ENCODE measurements at regions not wholly inside any gene's neighbourhood (a gene's known extent, or its start where the extent isn't known, plus 50 kb on each side); places are given as distances from the start of the nearest gene placed in this dataset.

DNA sequence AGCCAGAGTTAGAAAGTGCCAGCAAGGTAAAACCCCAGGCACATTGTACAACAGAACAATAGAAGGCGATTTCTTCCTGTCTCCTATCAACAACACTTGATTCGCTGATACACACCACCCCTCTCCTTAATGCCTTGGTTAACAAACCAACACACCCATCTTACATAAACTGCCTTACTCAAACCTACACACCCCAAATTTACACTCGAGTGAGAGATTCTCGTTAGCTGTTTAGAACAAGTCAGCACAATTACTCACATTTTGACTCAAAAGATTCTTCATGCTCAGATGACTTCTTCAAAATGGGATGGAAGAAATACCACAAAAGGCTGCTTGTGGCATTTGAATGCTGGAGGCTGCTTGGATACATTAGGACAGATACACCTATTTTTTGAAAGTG is 80.0 kb upstream of the FOXQ1 start:
- no peak for TF ChIP-seq CTCF (IDR thresholded peaks at IDR 0.05; ENCODE audit: extremely low read depth, missing control alignments)

GRCh38 chr6:1230689-1231605 is 81.0 kb upstream of the FOXQ1 start:
- TF ChIP-seq CTCF (IDR thresholded peaks at IDR 0.05; ENCODE audit: extremely low read depth, missing control alignments) = no peak
- DNase-seq (ENCODE audit: low spot score) = no peak

More for the DNA sequence above, 80.0 kb upstream of the FOXQ1 start:
- no peak for DNase-seq (ENCODE audit: low spot score)

GRCh38 chr6:1230281-1230680 is 81.6 kb upstream of the FOXQ1 start:
- no peak for DNase-seq (ENCODE audit: low spot score)
- TF ChIP-seq CTCF (IDR thresholded peaks at IDR 0.05; ENCODE audit: extremely low read depth, missing control alignments) = no peak

DNA sequence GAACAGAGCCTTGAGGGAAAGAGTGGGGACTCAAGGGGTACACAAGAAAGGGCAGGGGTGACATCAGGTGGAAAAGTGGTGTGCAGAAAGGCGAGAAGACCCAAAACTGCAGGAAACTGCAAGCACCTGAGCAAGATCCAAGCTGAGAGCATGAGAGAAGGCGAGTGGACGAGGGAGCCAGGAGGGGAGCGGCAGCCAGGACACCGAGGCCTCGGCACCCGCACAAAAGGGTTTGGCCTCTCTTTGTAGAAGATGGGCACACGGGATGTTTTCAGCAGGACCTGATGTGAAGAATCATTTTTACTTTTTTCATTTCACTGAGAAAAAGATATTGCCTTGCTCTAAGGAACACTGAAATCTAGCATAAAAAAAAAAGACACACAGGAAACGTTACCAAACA is 82.1 kb upstream of the FOXQ1 start:
- DNase-seq (ENCODE audit: low spot score) = no peak
- TF ChIP-seq CTCF (IDR thresholded peaks at IDR 0.05; ENCODE audit: extremely low read depth, missing control alignments) = no peak

- DNase-seq (ENCODE audit: low spot score) = no peak
- no peak for TF ChIP-seq CTCF (IDR thresholded peaks at IDR 0.05; ENCODE audit: extremely low read depth, missing control alignments)
Observed at GRCh38 chr6:1229301-1229700, 82.6 kb upstream of the FOXQ1 start.

DNA sequence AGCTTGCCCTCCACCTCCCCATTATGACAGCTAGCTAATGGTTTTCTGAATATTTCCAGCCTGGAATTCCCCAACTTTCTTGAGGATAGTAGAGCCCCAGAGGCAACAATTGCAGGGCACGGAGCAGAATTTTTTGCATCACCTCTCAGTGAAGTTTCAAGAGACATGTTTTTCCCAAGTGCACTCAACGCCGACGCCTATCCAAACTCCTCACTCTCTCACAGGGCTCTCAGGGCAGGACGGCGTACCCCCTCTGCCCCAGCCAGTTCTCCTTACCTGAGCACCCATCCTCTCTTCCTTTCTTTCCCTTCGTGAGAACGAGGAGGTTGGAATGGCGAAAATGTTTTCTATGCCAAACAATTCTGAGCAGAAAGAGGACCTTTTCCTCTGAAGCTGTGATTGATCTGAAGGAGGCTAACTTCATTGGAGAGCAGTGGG is 83.1 kb upstream of the FOXQ1 start:
- no peak for TF ChIP-seq CTCF (IDR thresholded peaks at IDR 0.05; ENCODE audit: extremely low read depth, missing control alignments)
- DNase-seq (ENCODE audit: low spot score) = no peak

- no peak for TF ChIP-seq CTCF (IDR thresholded peaks at IDR 0.05; ENCODE audit: extremely low read depth, missing control alignments)
- DNase-seq (ENCODE audit: low spot score) = no peak
Observed at GRCh38 chr6:1227935-1228753, 83.8 kb upstream of the FOXQ1 start.

Measured in GM20000 (cell line).